Panc1 (cell line): ENCODE measurements at regions not wholly inside any gene's neighbourhood (a gene's known extent, or its start where the extent isn't known, plus 50 kb on each side); places are given as distances from the start of the nearest gene placed in this dataset.

Experiments
- ATAC-seq: fragments of 200-7000 bp; cut with Tn5 transposase; 2 replicates; pipeline ENCODE4 v1.9.1; 2020; ENCODE audit warnings: mild to moderate bottlenecking, moderate library complexity
- BruUV-seq: library from RNA; stranded (reverse); fragments of 400-500 nt; replicated peaks from 2 replicates; lab custom pipeline; 2021; lab: Mats Ljungman, UMichigan
- CTCF ChIA-PET: fragments of 300-600 bp; sonication (Branson Sonifier 250); formaldehyde crosslinking; loops from one replicate; lab custom pipeline; 2022; ENCODE audit warnings: antibody characterized with exemption; lab: Charles Lee
- POLR2A ChIA-PET: fragments of 300-600 bp; sonication (Branson Sonifier 250); formaldehyde crosslinking; loops from one replicate; lab custom pipeline; 2022; ENCODE audit warnings: antibody characterized with exemption; lab: Charles Lee
- DNase-seq: peaks from one replicate; pipeline ENCODE4 v3.0.0-alpha.2; 2010; ENCODE audit warnings: low read depth, low spot score
- H3K27ac ChIP-seq: 2 replicates; pipeline ENCODE4 v1.5.1; 2011; ENCODE audit warnings: mild to moderate bottlenecking, low read length, inconsistent platforms
- H3K27me3 ChIP-seq: fragments of 200-500 bp; sonication (Bioruptor generic); 2 replicates; pipeline ENCODE4 v1.6.0; 2014; ENCODE audit warnings: low read length, inconsistent platforms; ENCODE audit not compliant: control insufficient read depth, insufficient read depth
- H3K36me3 ChIP-seq: fragments of 200-500 bp; sonication (Bioruptor generic); 2 replicates; pipeline ENCODE4 v1.5.1; 2014; ENCODE audit warnings: inconsistent platforms, mild to moderate bottlenecking, low read length, moderate library complexity; ENCODE audit not compliant: control insufficient read depth, insufficient read depth
- H3K4me1 ChIP-seq: 2 replicates; pipeline ENCODE4 v1.5.1; 2011; ENCODE audit warnings: inconsistent platforms, mild to moderate bottlenecking, low read length, moderate library complexity; ENCODE audit not compliant: control insufficient read depth, insufficient read depth
- H3K4me3 ChIP-seq, 2 experiments: 2 replicates each; pipeline ENCODE4 v1.5.1; 2011 to 2012; ENCODE audit warnings: low read depth in 2 of 2, low read length in 2 of 2, mild to moderate bottlenecking in 2 of 2, inconsistent platforms in 1 of 2, moderate library complexity in 1 of 2
- H3K9me3 ChIP-seq: fragments of 200-500 bp; sonication (Bioruptor generic); 2 replicates; pipeline ENCODE4 v1.5.1; 2014; ENCODE audit warnings: low read depth, mild to moderate bottlenecking, inconsistent platforms, low read length, moderate library complexity; ENCODE audit not compliant: control insufficient read depth, insufficient read depth
- CTCF ChIP-seq: fragments of 450-650 bp; IDR thresholded peaks from 2 replicates; pipeline ENCODE4 v1.5.1; 2017; ENCODE audit warnings: mild to moderate bottlenecking
- SIN3A ChIP-seq: IDR thresholded peaks from 2 replicates; pipeline ENCODE4 v1.6.1; 2012; ENCODE audit warnings: low read depth, mild to moderate bottlenecking, low read length, moderate library complexity, borderline replicate concordance; ENCODE audit not compliant: insufficient read depth
- TCF7L2 ChIP-seq: IDR thresholded peaks from 2 replicates; pipeline ENCODE4 v1.6.1; 2011; ENCODE audit warnings: mild to moderate bottlenecking, low read depth, low read length, inconsistent platforms
- in situ Hi-C: cut with HindIII; loops from 2 replicates; pipeline ENCODE4 v1.10.0; 2016; ENCODE audit warnings: low sequenced_read_pairs, low pct_unique_long_range_greater_than_20kb
- intact Hi-C: fragments of 100-400 bp; cut with micrococcal nuclease; formaldehyde crosslinking; loops from one replicate; pipeline ENCODE4 v1.10.0; 2022; ENCODE audit not compliant: unreplicated experiment
- TF ChIP-seq, protein P1 (sequence below), 2 experiments: IDR thresholded peaks; 2 replicates each; pipeline ENCODE4 v1.6.1; 2011 to 2012; ENCODE audit warnings: low read depth in 2 of 2, control low read depth in 1 of 2, low read length in 1 of 2, mild to moderate bottlenecking in 1 of 2, moderate library complexity in 1 of 2; ENCODE audit not compliant: insufficient read depth in 1 of 2

- Histone ChIP-seq H3K9me3 (no peaks in the 10 kb centered on the region), H3K36me3 (no peaks in the 10 kb centered on the region; the same call in 1 of the 2 replicates), H3K4me3 (peak overlapping the region; percentile 63 to 85), H3K4me1 (peaks cover 18% of the 10 kb centered on the region), H3K27ac (peak overlapping the region; percentile 98), H3K27me3 (no peaks in the 10 kb centered on the region; the same call in 1 of the 2 replicates)
- TF ChIP-seq TCF7L2 = peak; percentile 73
- TF ChIP-seq SIN3A = no peak
- TF ChIP-seq CTCF = peak; percentile 52
- TSS peak; percentile 97 for BruUV-seq
- ChIA-PET POLR2A (interaction anchor here (0.5 to 0.7 kb wide), 3 partner anchors 11 to 1084 kb away, joined by 3 to 11 read pairs (median 3); no protein-coding TSS in a partner anchor), CTCF (interaction anchor here (0.6 to 0.7 kb wide), 2 partner anchors 48 to 843 kb away, joined by 3 to 4 read pairs; no protein-coding TSS in a partner anchor)
- ATAC-seq = peak; percentile 68
- in situ Hi-C loops = no loop called here
- peak; percentile 51 for DNase-seq
- intact Hi-C loops = no loop called here
Observed at GRCh38 chr6:156686301-156686994, 90.7 kb upstream of the ARID1B start.

DNA sequence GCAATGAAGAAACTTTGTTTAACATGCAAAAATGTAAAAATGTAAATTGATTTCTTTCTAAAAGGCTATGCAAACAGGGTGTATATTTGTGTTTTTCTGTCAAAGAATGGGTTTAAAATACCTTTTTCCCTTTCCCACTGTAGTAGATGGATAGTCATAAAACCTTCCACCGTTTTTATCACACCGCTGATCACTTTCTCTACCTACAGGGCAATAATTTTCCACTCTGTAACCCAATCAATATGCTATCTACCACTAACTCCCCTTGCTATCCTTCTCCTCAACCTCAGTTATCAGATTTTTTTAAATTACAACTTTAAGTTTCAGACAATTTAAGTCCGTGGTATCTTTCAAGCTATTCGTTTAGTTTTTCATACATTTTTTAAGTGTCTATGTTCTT, 91.4 kb upstream of the ARID1B start:
- TF ChIP-seq TCF7L2 = no peak
- no peak for TF ChIP-seq CTCF
- TF ChIP-seq, protein P1, sequence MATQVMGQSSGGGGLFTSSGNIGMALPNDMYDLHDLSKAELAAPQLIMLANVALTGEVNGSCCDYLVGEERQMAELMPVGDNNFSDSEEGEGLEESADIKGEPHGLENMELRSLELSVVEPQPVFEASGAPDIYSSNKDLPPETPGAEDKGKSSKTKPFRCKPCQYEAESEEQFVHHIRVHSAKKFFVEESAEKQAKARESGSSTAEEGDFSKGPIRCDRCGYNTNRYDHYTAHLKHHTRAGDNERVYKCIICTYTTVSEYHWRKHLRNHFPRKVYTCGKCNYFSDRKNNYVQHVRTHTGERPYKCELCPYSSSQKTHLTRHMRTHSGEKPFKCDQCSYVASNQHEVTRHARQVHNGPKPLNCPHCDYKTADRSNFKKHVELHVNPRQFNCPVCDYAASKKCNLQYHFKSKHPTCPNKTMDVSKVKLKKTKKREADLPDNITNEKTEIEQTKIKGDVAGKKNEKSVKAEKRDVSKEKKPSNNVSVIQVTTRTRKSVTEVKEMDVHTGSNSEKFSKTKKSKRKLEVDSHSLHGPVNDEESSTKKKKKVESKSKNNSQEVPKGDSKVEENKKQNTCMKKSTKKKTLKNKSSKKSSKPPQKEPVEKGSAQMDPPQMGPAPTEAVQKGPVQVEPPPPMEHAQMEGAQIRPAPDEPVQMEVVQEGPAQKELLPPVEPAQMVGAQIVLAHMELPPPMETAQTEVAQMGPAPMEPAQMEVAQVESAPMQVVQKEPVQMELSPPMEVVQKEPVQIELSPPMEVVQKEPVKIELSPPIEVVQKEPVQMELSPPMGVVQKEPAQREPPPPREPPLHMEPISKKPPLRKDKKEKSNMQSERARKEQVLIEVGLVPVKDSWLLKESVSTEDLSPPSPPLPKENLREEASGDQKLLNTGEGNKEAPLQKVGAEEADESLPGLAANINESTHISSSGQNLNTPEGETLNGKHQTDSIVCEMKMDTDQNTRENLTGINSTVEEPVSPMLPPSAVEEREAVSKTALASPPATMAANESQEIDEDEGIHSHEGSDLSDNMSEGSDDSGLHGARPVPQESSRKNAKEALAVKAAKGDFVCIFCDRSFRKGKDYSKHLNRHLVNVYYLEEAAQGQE (IDR thresholded peaks at IDR 0.05; ENCODE audit: insufficient read depth in 1 of 2, low read depth in 2 of 2, low read length in 1 of 2) = no peak
- Histone ChIP-seq H3K9me3 (no peaks in the 10 kb centered on the region), H3K4me3 (peak overlapping the region; percentile 63 to 85), H3K4me1 (peaks cover 18% of the 10 kb centered on the region), H3K27me3 (no peaks in the 10 kb centered on the region; the same call in 1 of the 2 replicates), H3K27ac (peak overlapping the region; percentile 98), H3K36me3 (no peaks in the 10 kb centered on the region; the same call in 1 of the 2 replicates)
- BruUV-seq = no TSS peak
- intact Hi-C loops = no loop called here
- ATAC-seq (no peak), DNase-seq (no peak)
- ChIA-PET POLR2A (interaction anchor here (0.5 kb wide), 1 partner anchor 102 kb away, joined by 3 read pairs; no protein-coding TSS in a partner anchor), CTCF (interaction anchor here (0.7 kb wide), 1 partner anchor 48 kb away, joined by 4 read pairs; no protein-coding TSS in a partner anchor)
- in situ Hi-C loops = no loop called here
